ENCODE measurements at regions not wholly inside any gene's neighbourhood (a gene's known extent, or its start where the extent isn't known, plus 50 kb on each side); places are given as distances from the start of the nearest gene placed in this dataset.

- DNase-seq, result no peak
- H3K9me3 Mint-ChIP-seq (ENCODE audit: low read depth, unreplicated experiment), result no peaks in the 10 kb centered on the region
- no peaks in the 10 kb centered on the region for H3K4me1 Mint-ChIP-seq (ENCODE audit: low read depth, unreplicated experiment)
- TF ChIP-seq CTCF (IDR thresholded peaks at IDR 0.05; ENCODE audit: unreplicated experiment), result no peak
- H3K4me3 Mint-ChIP-seq (ENCODE audit: low read depth, unreplicated experiment), result no peak overlapping the region
- no TSS peak for BruUV-seq (replicated peaks)
- H3K27me3 Mint-ChIP-seq (ENCODE audit: unreplicated experiment), result no peaks in the 10 kb centered on the region
- no peak overlapping the region for H3K27ac Mint-ChIP-seq (ENCODE audit: unreplicated experiment)
- CTCF ChIA-PET, result no interaction called here
- H3K36me3 Mint-ChIP-seq (ENCODE audit: insufficient read depth, unreplicated experiment), result no peaks in the 10 kb centered on the region
- intact Hi-C loops (cut with micrococcal nuclease; ENCODE audit: unreplicated experiment), result no loop called here
These were observed 975.7 kb upstream of the ADGRL2 start for GRCh38 chr1:80825067-80825466.

- no peaks in the 10 kb centered on the region for H3K9me3 Mint-ChIP-seq (ENCODE audit: low read depth, unreplicated experiment)
- no peak for TF ChIP-seq CTCF (IDR thresholded peaks at IDR 0.05; ENCODE audit: unreplicated experiment)
- no peak overlapping the region for H3K4me3 Mint-ChIP-seq (ENCODE audit: low read depth, unreplicated experiment)
- intact Hi-C loops (cut with micrococcal nuclease; ENCODE audit: unreplicated experiment), result no loop called here
- no peak overlapping the region for H3K27ac Mint-ChIP-seq (ENCODE audit: unreplicated experiment)
- DNase-seq, result no peak
- no TSS peak for BruUV-seq (replicated peaks)
- H3K4me1 Mint-ChIP-seq (ENCODE audit: low read depth, unreplicated experiment), result peaks cover 6% of the 10 kb centered on the region
- no peaks in the 10 kb centered on the region for H3K27me3 Mint-ChIP-seq (ENCODE audit: unreplicated experiment)
- CTCF ChIA-PET, result interaction anchor here (1.0 kb wide), 1 partner anchor 22 kb away, joined by 3 read pairs; no protein-coding TSS in a partner anchor
- H3K36me3 Mint-ChIP-seq (ENCODE audit: insufficient read depth, unreplicated experiment), result no peaks in the 10 kb centered on the region
These were observed 982.5 kb upstream of the ADGRL2 start for GRCh38 chr1:80818211-80818610.

GRCh38 chr1:80807981-80808380 is 992.8 kb upstream of the ADGRL2 start:
- H3K27ac Mint-ChIP-seq (ENCODE audit: unreplicated experiment), result no peak overlapping the region
- intact Hi-C loops (cut with micrococcal nuclease; ENCODE audit: unreplicated experiment), result no loop called here
- H3K9me3 Mint-ChIP-seq (ENCODE audit: low read depth, unreplicated experiment), result no peaks in the 10 kb centered on the region
- H3K4me3 Mint-ChIP-seq (ENCODE audit: low read depth, unreplicated experiment), result no peak overlapping the region
- no TSS peak for BruUV-seq (replicated peaks)
- H3K36me3 Mint-ChIP-seq (ENCODE audit: insufficient read depth, unreplicated experiment), result no peaks in the 10 kb centered on the region
- H3K4me1 Mint-ChIP-seq (ENCODE audit: low read depth, unreplicated experiment), result no peaks in the 10 kb centered on the region
- DNase-seq, result no peak
- TF ChIP-seq CTCF (IDR thresholded peaks at IDR 0.05; ENCODE audit: unreplicated experiment), result no peak
- H3K27me3 Mint-ChIP-seq (ENCODE audit: unreplicated experiment), result no peaks in the 10 kb centered on the region
- CTCF ChIA-PET, result interaction anchor here (1.1 kb wide), 1 partner anchor 16 kb away, joined by 3 read pairs; no protein-coding TSS in a partner anchor

GRCh38 chr1:80806431-80806830 is 994.3 kb upstream of the ADGRL2 start:
- Mint-ChIP-seq H3K9me3 (ENCODE audit: low read depth, unreplicated experiment) (no peaks in the 10 kb centered on the region), H3K27ac (ENCODE audit: unreplicated experiment) (no peak overlapping the region), H3K36me3 (ENCODE audit: insufficient read depth, unreplicated experiment) (no peaks in the 10 kb centered on the region), H3K4me1 (ENCODE audit: low read depth, unreplicated experiment) (no peaks in the 10 kb centered on the region), H3K27me3 (ENCODE audit: unreplicated experiment) (no peaks in the 10 kb centered on the region), H3K4me3 (ENCODE audit: low read depth, unreplicated experiment) (no peak overlapping the region)
- TF ChIP-seq CTCF (IDR thresholded peaks at IDR 0.05; ENCODE audit: unreplicated experiment), result no peak
- no peak for DNase-seq
- CTCF ChIA-PET, result no interaction called here
- no TSS peak for BruUV-seq (replicated peaks)
- intact Hi-C loops (cut with micrococcal nuclease; ENCODE audit: unreplicated experiment), result no loop called here
